ENCODE measurements at regions not wholly inside any gene's neighbourhood (a gene's known extent, or its start where the extent isn't known, plus 50 kb on each side); places are given as distances from the start of the nearest gene placed in this dataset.

DNA sequence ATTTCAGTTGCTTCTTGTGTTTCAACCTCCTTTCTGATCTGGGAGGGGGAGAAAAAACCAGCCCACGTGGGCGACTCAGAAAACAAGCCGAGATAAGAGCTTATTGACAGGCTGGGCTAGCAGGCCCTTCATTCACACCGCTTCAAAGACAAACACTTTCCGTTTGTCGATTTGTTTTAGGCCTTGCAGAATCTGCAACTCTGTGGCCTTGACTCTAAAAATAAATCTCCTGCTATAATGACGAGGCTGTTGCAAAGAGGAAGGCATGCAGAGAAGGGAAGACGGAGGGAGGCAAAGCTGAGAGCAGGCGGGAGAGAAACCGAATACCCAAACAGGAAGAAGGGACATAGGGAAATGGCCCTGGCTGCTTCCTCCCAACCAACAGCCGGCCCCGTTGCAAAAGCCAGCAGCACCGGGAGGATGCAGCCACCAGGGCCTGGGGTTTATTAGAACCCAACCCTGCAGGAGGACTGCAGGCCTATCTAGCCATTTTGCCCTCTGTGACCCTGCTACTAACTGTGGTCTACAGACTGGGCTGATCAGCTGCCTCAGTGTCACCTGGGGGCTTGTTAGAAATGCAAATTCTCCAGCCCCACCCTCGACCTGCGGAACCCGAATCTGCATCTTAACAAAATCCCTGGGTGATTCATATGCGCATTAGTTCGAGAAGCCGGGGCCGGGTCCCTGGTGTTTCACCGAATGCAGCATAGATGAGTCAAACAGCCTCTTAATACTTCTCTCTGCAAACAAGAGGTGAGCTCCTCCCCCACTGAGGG lies 325.5 kb downstream of the BCOR start:
- Histone ChIP-seq H3K79me2 (ENCODE audit: control insufficient read depth, insufficient read depth, low read length) (no peaks in the 10 kb centered on the region), H3K9me1 (ENCODE audit: control insufficient read depth, insufficient read depth, low read length) (no peaks in the 10 kb centered on the region), H3K27me3 (ENCODE audit: control insufficient read depth in 2 of 2, insufficient read depth in 2 of 2, low read length in 2 of 2) (no peaks in the 10 kb centered on the region), H3K27ac (ENCODE audit: extremely low read depth, low read depth, low read length) (peak overlapping the region; percentile 58), H3K4me2 (ENCODE audit: insufficient read depth, low read length) (peak overlapping the region; percentile 44), H3K4me3 (no peak overlapping the region), H3K9me3 (replicated peaks; ENCODE audit: control insufficient read depth, insufficient read depth, low read depth, low read length) (peaks cover 3% of the 10 kb centered on the region; the same call in 1 of the 2 replicates), H2AFZ (ENCODE audit: low read depth, low read length) (peak overlapping the region; percentile 85), H4K20me1 (replicated peaks; ENCODE audit: control insufficient read depth, insufficient read depth, low read length) (no peaks in the 10 kb centered on the region), H3K4me1 (replicated peaks in 1 of 2; ENCODE audit: control insufficient read depth in 2 of 2, insufficient read depth in 2 of 2, low read length in 2 of 2) (peaks cover 6 to 18% of the 10 kb centered on the region in 2 experiments; a peak in 4 of 5 replicates), H3K9ac (ENCODE audit: insufficient read depth in 1 of 2, low read depth in 2 of 2, low read length in 2 of 2) (peak overlapping the region in 1 of 2 experiments; percentile 77; a peak in 2 of 4 replicates), H3K36me3 (ENCODE audit: control insufficient read depth, insufficient read depth, low read length) (no peaks in the 10 kb centered on the region)
- POLR2A ChIA-PET, result interaction anchor here (0.8 kb wide), 1 partner anchor 162 kb away, joined by 3 read pairs; no protein-coding TSS in a partner anchor
- CTCF ChIA-PET (ENCODE audit: low intra/inter-chr PET ratio), result no interaction called here
- 5% methylated on average over 18 of the region's 21 CpGs for WGBS (ENCODE audit: insufficient coverage, low coverage, missing lambda C conversion rate)
- DNase-seq (ENCODE audit: extremely low read depth in 1 of 4, low spot score in 3 of 4) (peak; percentile 17 to 56 (median 36)), ATAC-seq (peak; percentile 68), FAIRE-seq (peak; percentile 81)
- BruUV-seq (replicated peaks), result no TSS peak
- in situ Hi-C loops (cut with MboI), result no loop called here
- intact Hi-C loops (cut with micrococcal nuclease), result no loop called here
- no peak for TF ChIP-seq MAFF (IDR thresholded peaks at IDR 0.05; ENCODE audit: low read length)
- TF ChIP-seq KLF10 (CRISPR knock-in tag; IDR thresholded peaks at IDR 0.05), result no peak
- TF ChIP-seq, protein P1, sequence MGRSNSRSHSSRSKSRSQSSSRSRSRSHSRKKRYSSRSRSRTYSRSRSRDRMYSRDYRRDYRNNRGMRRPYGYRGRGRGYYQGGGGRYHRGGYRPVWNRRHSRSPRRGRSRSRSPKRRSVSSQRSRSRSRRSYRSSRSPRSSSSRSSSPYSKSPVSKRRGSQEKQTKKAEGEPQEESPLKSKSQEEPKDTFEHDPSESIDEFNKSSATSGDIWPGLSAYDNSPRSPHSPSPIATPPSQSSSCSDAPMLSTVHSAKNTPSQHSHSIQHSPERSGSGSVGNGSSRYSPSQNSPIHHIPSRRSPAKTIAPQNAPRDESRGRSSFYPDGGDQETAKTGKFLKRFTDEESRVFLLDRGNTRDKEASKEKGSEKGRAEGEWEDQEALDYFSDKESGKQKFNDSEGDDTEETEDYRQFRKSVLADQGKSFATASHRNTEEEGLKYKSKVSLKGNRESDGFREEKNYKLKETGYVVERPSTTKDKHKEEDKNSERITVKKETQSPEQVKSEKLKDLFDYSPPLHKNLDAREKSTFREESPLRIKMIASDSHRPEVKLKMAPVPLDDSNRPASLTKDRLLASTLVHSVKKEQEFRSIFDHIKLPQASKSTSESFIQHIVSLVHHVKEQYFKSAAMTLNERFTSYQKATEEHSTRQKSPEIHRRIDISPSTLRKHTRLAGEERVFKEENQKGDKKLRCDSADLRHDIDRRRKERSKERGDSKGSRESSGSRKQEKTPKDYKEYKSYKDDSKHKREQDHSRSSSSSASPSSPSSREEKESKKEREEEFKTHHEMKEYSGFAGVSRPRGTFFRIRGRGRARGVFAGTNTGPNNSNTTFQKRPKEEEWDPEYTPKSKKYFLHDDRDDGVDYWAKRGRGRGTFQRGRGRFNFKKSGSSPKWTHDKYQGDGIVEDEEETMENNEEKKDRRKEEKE (IDR thresholded peaks at IDR 0.05; ENCODE audit: borderline replicate concordance in 1 of 2, control insufficient read depth in 1 of 2, low read depth in 2 of 2, low read length in 1 of 2), result no peak
- TF ChIP-seq KLF6 (CRISPR knock-in tag; IDR thresholded peaks at IDR 0.05; ENCODE audit: borderline replicate concordance), result no peak
- TF ChIP-seq, protein P2, sequence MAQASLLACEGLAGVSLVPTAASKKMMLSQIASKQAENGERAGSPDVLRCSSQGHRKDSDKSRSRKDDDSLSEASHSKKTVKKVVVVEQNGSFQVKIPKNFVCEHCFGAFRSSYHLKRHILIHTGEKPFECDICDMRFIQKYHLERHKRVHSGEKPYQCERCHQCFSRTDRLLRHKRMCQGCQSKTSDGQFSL (CRISPR knock-in tag; IDR thresholded peaks at IDR 0.05), result no peak
- TF ChIP-seq, protein P2 (tag; IDR thresholded peaks at IDR 0.05), result no peak
- TF ChIP-seq, protein P3, sequence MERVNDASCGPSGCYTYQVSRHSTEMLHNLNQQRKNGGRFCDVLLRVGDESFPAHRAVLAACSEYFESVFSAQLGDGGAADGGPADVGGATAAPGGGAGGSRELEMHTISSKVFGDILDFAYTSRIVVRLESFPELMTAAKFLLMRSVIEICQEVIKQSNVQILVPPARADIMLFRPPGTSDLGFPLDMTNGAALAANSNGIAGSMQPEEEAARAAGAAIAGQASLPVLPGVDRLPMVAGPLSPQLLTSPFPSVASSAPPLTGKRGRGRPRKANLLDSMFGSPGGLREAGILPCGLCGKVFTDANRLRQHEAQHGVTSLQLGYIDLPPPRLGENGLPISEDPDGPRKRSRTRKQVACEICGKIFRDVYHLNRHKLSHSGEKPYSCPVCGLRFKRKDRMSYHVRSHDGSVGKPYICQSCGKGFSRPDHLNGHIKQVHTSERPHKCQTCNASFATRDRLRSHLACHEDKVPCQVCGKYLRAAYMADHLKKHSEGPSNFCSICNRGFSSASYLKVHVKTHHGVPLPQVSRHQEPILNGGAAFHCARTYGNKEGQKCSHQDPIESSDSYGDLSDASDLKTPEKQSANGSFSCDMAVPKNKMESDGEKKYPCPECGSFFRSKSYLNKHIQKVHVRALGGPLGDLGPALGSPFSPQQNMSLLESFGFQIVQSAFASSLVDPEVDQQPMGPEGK (CRISPR knock-in tag; IDR thresholded peaks at IDR 0.05; ENCODE audit: borderline replicate concordance), result no peak
- no peak for TF ChIP-seq PHB (CRISPR knock-in tag; IDR thresholded peaks at IDR 0.05)
- TF ChIP-seq MTA3 (IDR thresholded peaks at IDR 0.05; ENCODE audit: borderline replicate concordance), result no peak
- TF ChIP-seq NFXL1 (CRISPR knock-in tag; IDR thresholded peaks at IDR 0.05), result no peak
- TF ChIP-seq ILK (tag; IDR thresholded peaks at IDR 0.05; ENCODE audit: borderline replicate concordance, low read depth), result no peak
- no peak for TF ChIP-seq KDM2B (CRISPR knock-in tag; IDR thresholded peaks at IDR 0.05)
- TF ChIP-seq, protein P4, sequence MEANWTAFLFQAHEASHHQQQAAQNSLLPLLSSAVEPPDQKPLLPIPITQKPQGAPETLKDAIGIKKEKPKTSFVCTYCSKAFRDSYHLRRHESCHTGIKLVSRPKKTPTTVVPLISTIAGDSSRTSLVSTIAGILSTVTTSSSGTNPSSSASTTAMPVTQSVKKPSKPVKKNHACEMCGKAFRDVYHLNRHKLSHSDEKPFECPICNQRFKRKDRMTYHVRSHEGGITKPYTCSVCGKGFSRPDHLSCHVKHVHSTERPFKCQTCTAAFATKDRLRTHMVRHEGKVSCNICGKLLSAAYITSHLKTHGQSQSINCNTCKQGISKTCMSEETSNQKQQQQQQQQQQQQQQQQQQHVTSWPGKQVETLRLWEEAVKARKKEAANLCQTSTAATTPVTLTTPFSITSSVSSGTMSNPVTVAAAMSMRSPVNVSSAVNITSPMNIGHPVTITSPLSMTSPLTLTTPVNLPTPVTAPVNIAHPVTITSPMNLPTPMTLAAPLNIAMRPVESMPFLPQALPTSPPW (CRISPR knock-in tag; IDR thresholded peaks at IDR 0.05), result peak; percentile 26; the same call in 1 of the 2 replicates
- TF ChIP-seq ZNF75A (CRISPR knock-in tag; IDR thresholded peaks at IDR 0.05), result no peak
